Ascending aorta (tissue), 2 donors: ENCODE measurements at regions not wholly inside any gene's neighbourhood (a gene's known extent, or its start where the extent isn't known, plus 50 kb on each side); places are given as distances from the start of the nearest gene placed in this dataset.

Experiments
- DNase-seq, 2 donors: peaks; one replicate each; pipeline ENCODE4 v3.0.0-alpha.2; 2019; ENCODE audit warnings: low spot score in 2 of 2
- H3K27ac ChIP-seq, 2 donors: fragments of 200-600 bp; sonication (generic); one replicate each; pipeline ENCODE4 v1.5.1; 2016 to 2017; ENCODE audit warnings: mild to moderate bottlenecking in 1 of 2
- H3K27me3 ChIP-seq: fragments of 200-600 bp; sonication (generic); one replicate; pipeline ENCODE4 v1.5.1; 2017
- H3K36me3 ChIP-seq, 2 donors: fragments of 200-600 bp; sonication (generic); one replicate each; pipeline ENCODE4 v1.5.1; 2016
- H3K4me1 ChIP-seq, 2 donors: fragments of 200-600 bp; sonication (generic); one replicate each; pipeline ENCODE4 v1.5.1; 2016 to 2017; ENCODE audit warnings: mild to moderate bottlenecking in 1 of 2
- H3K4me3 ChIP-seq, 2 donors: fragments of 200-600 bp; sonication (generic); one replicate each; pipeline ENCODE4 v1.5.1; 2016 to 2017; ENCODE audit warnings: mild to moderate bottlenecking in 1 of 2
- H3K9me3 ChIP-seq, 2 donors: fragments of 200-600 bp; sonication (generic); one replicate each; pipeline ENCODE4 v1.5.1; 2016
- intact Hi-C: fragments of 100-400 bp; cut with DNase I; formaldehyde crosslinking; loops from one replicate; pipeline ENCODE4 v1.15.1; 2023
- TF ChIP-seq, protein P1 (sequence below), 3 experiments: fragments of 200-600 bp in 2 of 3; fragments of 450-650 bp in 1 of 3; sonication (generic) in 2 of 3; IDR thresholded peaks; one replicate each; pipeline ENCODE4 v1.5.1; 2016 to 2019; ENCODE audit warnings: antibody characterized with exemption in 3 of 3, mild to moderate bottlenecking in 1 of 3, moderate library complexity in 1 of 3

DNA sequence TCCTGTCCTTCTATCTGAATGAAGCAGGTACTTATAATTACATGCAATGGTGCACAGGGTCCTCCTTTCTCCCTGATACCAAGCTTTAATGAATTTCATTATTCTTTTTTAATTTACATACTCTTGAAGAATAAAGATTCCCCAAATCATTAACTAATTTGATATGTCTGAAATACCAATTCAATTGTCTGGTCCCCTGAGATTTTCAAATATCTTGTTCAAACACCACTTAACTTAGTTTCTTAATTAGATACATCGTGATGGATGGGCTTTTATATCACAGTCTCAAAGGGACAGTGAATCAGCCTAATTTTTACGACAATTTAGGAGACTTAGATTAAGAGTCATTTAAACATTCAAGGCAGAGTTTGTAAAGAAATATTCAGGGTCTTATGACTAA is 1054.6 kb downstream of the PLA2G4A start:
- no peak overlapping the region for H3K4me3 ChIP-seq
- no peaks in the 10 kb centered on the region for H3K27me3 ChIP-seq
- no peak overlapping the region for H3K27ac ChIP-seq
- H3K4me1 ChIP-seq: no peaks in the 10 kb centered on the region
- H3K36me3 ChIP-seq: no peaks in the 10 kb centered on the region
- TF ChIP-seq, protein P1, sequence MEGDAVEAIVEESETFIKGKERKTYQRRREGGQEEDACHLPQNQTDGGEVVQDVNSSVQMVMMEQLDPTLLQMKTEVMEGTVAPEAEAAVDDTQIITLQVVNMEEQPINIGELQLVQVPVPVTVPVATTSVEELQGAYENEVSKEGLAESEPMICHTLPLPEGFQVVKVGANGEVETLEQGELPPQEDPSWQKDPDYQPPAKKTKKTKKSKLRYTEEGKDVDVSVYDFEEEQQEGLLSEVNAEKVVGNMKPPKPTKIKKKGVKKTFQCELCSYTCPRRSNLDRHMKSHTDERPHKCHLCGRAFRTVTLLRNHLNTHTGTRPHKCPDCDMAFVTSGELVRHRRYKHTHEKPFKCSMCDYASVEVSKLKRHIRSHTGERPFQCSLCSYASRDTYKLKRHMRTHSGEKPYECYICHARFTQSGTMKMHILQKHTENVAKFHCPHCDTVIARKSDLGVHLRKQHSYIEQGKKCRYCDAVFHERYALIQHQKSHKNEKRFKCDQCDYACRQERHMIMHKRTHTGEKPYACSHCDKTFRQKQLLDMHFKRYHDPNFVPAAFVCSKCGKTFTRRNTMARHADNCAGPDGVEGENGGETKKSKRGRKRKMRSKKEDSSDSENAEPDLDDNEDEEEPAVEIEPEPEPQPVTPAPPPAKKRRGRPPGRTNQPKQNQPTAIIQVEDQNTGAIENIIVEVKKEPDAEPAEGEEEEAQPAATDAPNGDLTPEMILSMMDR (IDR thresholded peaks at IDR 0.05): no peak
- H3K9me3 ChIP-seq: no peaks in the 10 kb centered on the region
- no peak for DNase-seq
- intact Hi-C loops: no loop called here

DNA sequence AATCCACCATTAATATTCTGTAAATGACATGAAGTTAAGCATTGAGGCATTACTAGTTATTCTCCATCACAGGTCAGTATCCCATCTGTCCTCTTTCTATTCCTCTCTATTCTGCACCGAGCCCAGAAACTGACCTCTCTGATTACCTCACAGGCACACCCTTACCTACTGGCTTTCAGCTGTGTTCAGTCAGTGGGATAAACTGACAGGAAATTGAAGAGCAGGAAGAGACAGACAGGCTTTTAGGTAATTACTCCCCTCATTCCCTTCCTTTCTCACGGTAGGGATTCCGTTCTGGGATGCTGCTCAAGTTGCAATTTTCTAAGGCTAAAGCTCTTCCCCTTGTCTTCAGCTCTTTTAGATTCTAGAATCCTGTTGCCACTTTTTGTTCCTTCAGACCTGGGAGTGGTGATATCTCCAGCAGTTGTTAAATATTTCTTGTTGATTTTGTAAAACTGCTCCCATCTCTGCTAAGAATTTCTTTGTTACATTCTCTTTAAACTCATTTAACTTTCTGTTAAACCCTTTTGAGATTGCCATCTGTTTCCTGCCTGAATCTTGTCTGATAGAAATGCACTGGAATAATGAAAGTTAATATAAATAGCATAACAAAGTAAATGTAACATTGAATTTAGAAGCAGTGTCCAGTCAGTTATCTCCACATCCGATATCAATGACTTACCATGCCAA is 1063.4 kb downstream of the PLA2G4A start:
- TF ChIP-seq, protein P1 (IDR thresholded peaks at IDR 0.05): no peak
- peaks cover 0 to 3% of the 10 kb centered on the region in 2 donors for H3K9me3 ChIP-seq
- H3K36me3 ChIP-seq: no peaks in the 10 kb centered on the region
- H3K4me1 ChIP-seq: no peaks in the 10 kb centered on the region
- intact Hi-C loops: no loop called here
- H3K27me3 ChIP-seq: no peaks in the 10 kb centered on the region
- no peak for DNase-seq
- no peak overlapping the region for H3K27ac ChIP-seq
- no peak overlapping the region for H3K4me3 ChIP-seq

DNA sequence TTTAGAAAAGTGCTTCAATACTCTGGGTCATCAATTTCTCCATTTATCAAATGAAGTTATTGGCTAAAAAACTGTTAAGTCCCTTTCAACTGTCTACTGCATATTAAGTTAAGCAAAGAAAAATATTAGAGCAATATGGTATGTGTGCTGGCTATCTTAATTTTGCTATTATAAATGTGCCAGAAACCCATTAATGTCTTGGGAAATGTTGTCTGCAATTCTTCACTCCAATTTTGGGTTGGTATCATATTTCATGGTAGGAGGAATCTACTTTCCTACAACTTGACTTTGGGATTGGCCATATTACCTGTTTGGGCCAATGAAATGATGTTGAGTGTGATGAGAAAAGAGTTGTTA is 1063.9 kb downstream of the PLA2G4A start:
- TF ChIP-seq, protein P1 (IDR thresholded peaks at IDR 0.05): no peak
- no peak for DNase-seq
- Histone ChIP-seq H3K27ac (no peak overlapping the region), H3K4me1 (no peaks in the 10 kb centered on the region), H3K9me3 (peaks cover 0 to 3% of the 10 kb centered on the region in 2 donors), H3K36me3 (no peaks in the 10 kb centered on the region), H3K27me3 (no peaks in the 10 kb centered on the region), H3K4me3 (no peak overlapping the region)
- intact Hi-C loops: no loop called here

DNA sequence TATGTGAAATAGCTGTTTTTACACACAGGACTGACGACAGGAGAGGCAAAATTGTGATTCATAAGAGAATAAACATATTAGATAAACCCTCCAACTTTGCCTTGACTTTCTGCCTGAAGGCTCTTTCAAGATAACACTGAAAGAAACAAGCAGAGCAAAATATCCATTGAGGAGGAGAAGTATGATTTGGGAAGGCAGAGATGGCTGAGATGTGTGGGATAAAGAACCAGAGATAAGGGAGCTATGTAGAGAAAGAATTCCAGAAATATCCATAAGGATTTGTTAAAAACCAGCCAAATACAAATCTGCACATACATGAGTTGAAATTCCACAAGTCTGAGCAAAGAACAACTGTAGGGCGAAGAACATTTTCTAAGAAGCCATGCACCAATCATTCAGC is 1064.7 kb downstream of the PLA2G4A start:
- H3K4me3 ChIP-seq: no peak overlapping the region
- TF ChIP-seq, protein P1 (IDR thresholded peaks at IDR 0.05): no peak
- H3K4me1 ChIP-seq: no peaks in the 10 kb centered on the region
- intact Hi-C loops: no loop called here
- H3K27ac ChIP-seq: no peak overlapping the region
- no peaks in the 10 kb centered on the region for H3K27me3 ChIP-seq
- no peak for DNase-seq
- H3K36me3 ChIP-seq: no peaks in the 10 kb centered on the region
- H3K9me3 ChIP-seq: peaks cover 0 to 3% of the 10 kb centered on the region in 2 donors

DNA sequence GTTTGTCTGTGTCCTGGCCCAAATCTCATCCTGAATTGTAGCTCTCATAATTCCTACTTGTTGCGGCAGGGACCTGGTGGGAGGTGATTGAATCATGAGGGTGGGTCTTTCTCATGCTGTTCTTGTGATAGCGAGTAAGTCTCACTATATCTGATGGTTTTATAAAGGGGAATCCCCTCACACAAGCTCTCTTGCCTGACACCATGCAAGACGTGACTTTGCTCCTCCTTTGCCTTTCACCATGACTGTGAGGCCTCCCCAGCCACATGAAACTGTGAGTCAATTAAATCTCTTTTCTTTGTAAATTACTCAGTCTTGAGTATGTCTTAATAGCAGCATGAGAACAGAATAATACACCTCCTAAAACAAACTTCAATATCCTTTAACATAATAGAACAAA is 1065.6 kb downstream of the PLA2G4A start:
- H3K27me3 ChIP-seq: no peaks in the 10 kb centered on the region
- no peak overlapping the region for H3K27ac ChIP-seq
- no peak overlapping the region for H3K4me3 ChIP-seq
- DNase-seq: no peak
- H3K36me3 ChIP-seq: no peaks in the 10 kb centered on the region
- TF ChIP-seq, protein P1 (IDR thresholded peaks at IDR 0.05): no peak
- intact Hi-C loops: no loop called here
- peaks cover 0 to 3% of the 10 kb centered on the region in 2 donors for H3K9me3 ChIP-seq
- H3K4me1 ChIP-seq: no peaks in the 10 kb centered on the region

DNA sequence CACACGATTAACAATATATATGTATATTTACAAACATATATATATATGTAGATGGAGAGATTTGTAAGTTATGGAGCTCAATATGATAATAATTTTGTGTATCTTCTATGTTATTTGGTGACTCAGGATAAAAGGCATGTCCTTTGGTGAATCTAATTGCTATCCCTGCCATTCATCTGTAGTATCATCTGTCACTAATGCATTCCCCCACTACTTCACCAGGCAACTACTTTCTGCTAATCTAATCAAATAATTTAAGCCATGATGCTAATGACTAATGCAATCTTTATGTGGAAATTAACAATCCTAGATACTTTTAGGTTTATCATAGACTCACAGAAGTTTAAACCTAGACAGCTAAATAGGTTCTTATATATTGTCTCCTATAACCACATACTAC is 1074.5 kb downstream of the PLA2G4A start:
- intact Hi-C loops: no loop called here
- no peak for DNase-seq
- TF ChIP-seq, protein P1 (IDR thresholded peaks at IDR 0.05): no peak

More for the DNA sequence above, 1074.5 kb downstream of the PLA2G4A start:
- Histone ChIP-seq H3K4me3 (no peak overlapping the region), H3K27me3 (no peaks in the 10 kb centered on the region), H3K4me1 (no peaks in the 10 kb centered on the region), H3K9me3 (no peaks in the 10 kb centered on the region), H3K27ac (no peak overlapping the region), H3K36me3 (no peaks in the 10 kb centered on the region)
